ENCODE measurements at regions not wholly inside any gene's neighbourhood (a gene's known extent, or its start where the extent isn't known, plus 50 kb on each side); places are given as distances from the start of the nearest gene placed in this dataset.

GRCh38 chr4:126698224-126698623 is 934.5 kb upstream of the INTU start:
- POLR2A ChIA-PET = no interaction called here
- Mint-ChIP-seq H3K36me3 (ENCODE audit: low read depth) (no peaks in the 10 kb centered on the region), H3K27me3 (no peaks in the 10 kb centered on the region), H3K4me3 (no peak overlapping the region), H3K9me3 (no peaks in the 10 kb centered on the region), H3K27ac (no peak overlapping the region), H3K4me1 (no peaks in the 10 kb centered on the region)
- no peak for DNase-seq
- CTCF ChIA-PET = no interaction called here

GRCh38 chr4:126701756-126702155 is 931.0 kb upstream of the INTU start:
- Mint-ChIP-seq H3K27me3 (no peaks in the 10 kb centered on the region), H3K9me3 (peaks cover 1% of the 10 kb centered on the region), H3K36me3 (ENCODE audit: low read depth) (no peaks in the 10 kb centered on the region), H3K4me1 (no peaks in the 10 kb centered on the region), H3K27ac (no peak overlapping the region), H3K4me3 (no peak overlapping the region)
- no peak for DNase-seq
- ChIA-PET POLR2A (no interaction called here), CTCF (no interaction called here)

- Mint-ChIP-seq H3K27ac (no peak overlapping the region), H3K27me3 (no peaks in the 10 kb centered on the region), H3K4me3 (no peak overlapping the region), H3K9me3 (peaks cover 1% of the 10 kb centered on the region), H3K36me3 (ENCODE audit: low read depth) (no peaks in the 10 kb centered on the region), H3K4me1 (no peaks in the 10 kb centered on the region)
- ChIA-PET CTCF (no interaction called here), POLR2A (no interaction called here)
- no peak for DNase-seq
These were observed 930.0 kb upstream of the INTU start for GRCh38 chr4:126702747-126703146.

DNA sequence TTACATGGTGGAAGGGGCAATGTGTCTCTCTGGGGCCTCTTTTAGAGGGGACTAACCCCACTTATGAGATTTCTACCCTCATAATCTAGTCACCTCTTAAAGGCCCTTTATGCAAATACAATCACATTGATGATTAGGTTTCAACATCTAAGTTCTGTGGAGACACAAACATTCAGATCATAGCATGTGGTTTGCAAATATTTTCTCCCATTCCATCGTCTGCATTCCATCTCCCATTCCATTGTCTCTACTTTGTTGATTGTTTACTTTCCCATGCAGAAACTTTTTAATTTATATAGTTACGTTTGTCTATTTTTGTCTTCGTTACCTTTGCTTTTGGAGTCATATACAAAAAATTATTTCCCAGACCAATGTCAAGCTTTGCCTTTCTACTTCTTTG is 927.5 kb upstream of the INTU start:
- Mint-ChIP-seq H3K27ac (no peak overlapping the region), H3K36me3 (ENCODE audit: low read depth) (no peaks in the 10 kb centered on the region), H3K4me3 (no peak overlapping the region), H3K9me3 (peaks cover 1% of the 10 kb centered on the region), H3K27me3 (no peaks in the 10 kb centered on the region), H3K4me1 (no peaks in the 10 kb centered on the region)
- ChIA-PET CTCF (no interaction called here), POLR2A (no interaction called here)
- DNase-seq = no peak

- ChIA-PET CTCF (no interaction called here), POLR2A (no interaction called here)
- DNase-seq = no peak
- H3K36me3 Mint-ChIP-seq (ENCODE audit: low read depth) = no peaks in the 10 kb centered on the region
- no peaks in the 10 kb centered on the region for H3K27me3 Mint-ChIP-seq
- H3K4me3 Mint-ChIP-seq = no peak overlapping the region
- no peaks in the 10 kb centered on the region for H3K4me1 Mint-ChIP-seq
- no peak overlapping the region for H3K27ac Mint-ChIP-seq
- peaks cover 1% of the 10 kb centered on the region for H3K9me3 Mint-ChIP-seq
These were observed 924.0 kb upstream of the INTU start for GRCh38 chr4:126708716-126709115.

DNA sequence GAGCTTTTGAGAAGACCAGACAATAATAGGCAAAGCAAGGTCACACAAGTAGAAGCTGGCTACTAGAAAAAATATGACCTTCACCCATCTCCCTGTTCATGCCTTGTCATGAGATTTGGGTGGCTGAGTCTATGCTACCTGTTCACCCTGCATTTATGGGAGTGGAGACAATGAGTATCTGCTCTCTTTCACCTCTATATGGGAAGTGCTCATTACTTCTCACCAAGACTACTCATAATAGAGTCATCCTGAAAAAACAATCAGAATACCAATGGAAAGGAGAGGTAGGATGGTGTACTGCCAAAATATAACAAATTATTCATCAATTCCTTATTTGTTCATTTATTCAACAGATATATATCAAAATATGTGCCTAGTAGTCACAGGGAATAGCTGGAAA is 921.8 kb upstream of the INTU start:
- H3K4me1 Mint-ChIP-seq = no peaks in the 10 kb centered on the region
- POLR2A ChIA-PET = no interaction called here
- no peak overlapping the region for H3K4me3 Mint-ChIP-seq
- no peak overlapping the region for H3K27ac Mint-ChIP-seq
- CTCF ChIA-PET = no interaction called here
- no peak for DNase-seq
- no peaks in the 10 kb centered on the region for H3K9me3 Mint-ChIP-seq
- H3K36me3 Mint-ChIP-seq (ENCODE audit: low read depth) = no peaks in the 10 kb centered on the region
- H3K27me3 Mint-ChIP-seq = no peaks in the 10 kb centered on the region

DNA sequence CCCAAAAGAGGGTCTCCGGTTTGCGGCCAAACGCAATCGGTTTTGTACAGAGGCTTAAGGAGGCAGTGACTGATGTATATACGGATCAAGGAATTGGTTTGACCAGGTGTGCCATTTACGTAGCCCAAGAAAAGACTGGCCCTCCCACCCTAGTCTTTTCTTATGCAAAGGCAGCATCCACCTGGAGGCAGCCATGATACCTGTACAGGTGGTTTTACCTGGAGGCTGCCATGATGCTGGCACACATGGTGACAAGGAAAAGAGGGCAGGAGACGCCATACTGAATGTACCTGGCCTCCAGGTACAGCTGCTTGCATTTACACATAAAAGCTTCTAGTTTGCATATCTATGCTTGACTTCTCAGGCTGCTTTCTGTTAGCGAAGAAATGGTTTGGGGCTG is 917.7 kb upstream of the INTU start:
- no peak overlapping the region for H3K27ac Mint-ChIP-seq
- POLR2A ChIA-PET = no interaction called here
- H3K9me3 Mint-ChIP-seq = peaks cover 2% of the 10 kb centered on the region
- no peak for DNase-seq
- H3K36me3 Mint-ChIP-seq (ENCODE audit: low read depth) = no peaks in the 10 kb centered on the region
- no peak overlapping the region for H3K4me3 Mint-ChIP-seq
- H3K27me3 Mint-ChIP-seq = no peaks in the 10 kb centered on the region
- CTCF ChIA-PET = no interaction called here
- no peaks in the 10 kb centered on the region for H3K4me1 Mint-ChIP-seq

GRCh38 chr4:126715681-126716080 is 917.1 kb upstream of the INTU start:
- Mint-ChIP-seq H3K36me3 (ENCODE audit: low read depth) (no peaks in the 10 kb centered on the region), H3K4me3 (no peak overlapping the region), H3K27me3 (no peaks in the 10 kb centered on the region), H3K27ac (no peak overlapping the region), H3K9me3 (peaks cover 2% of the 10 kb centered on the region), H3K4me1 (no peaks in the 10 kb centered on the region)
- no peak for DNase-seq
- ChIA-PET CTCF (no interaction called here), POLR2A (no interaction called here)

- DNase-seq = no peak
- Mint-ChIP-seq H3K27ac (no peak overlapping the region), H3K4me1 (no peaks in the 10 kb centered on the region), H3K27me3 (no peaks in the 10 kb centered on the region), H3K36me3 (ENCODE audit: low read depth) (no peaks in the 10 kb centered on the region), H3K4me3 (no peak overlapping the region), H3K9me3 (peaks cover 2% of the 10 kb centered on the region)
- CTCF ChIA-PET = no interaction called here
- POLR2A ChIA-PET = no interaction called here
These were observed 914.6 kb upstream of the INTU start for GRCh38 chr4:126718136-126718535.

DNA sequence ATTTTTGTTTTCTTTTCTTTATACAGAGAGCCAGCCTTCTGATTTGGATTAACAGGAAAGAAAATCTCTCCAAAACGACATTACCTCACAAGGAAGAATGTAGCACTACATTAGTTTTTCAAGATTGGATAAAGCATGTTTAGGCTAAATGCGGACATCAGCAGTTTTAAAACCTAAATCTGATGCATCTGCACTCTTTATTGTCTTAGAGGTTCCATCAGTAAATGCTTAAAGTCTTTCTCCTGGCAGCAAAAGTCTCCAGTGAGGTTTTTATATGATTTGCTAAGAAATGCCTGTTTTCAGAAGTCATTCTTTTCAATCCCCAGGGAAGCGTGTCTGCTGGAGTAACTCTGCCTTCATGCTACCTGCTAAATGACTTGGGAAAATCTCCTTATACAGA is 912.9 kb upstream of the INTU start:
- Mint-ChIP-seq H3K4me1 (no peaks in the 10 kb centered on the region), H3K27me3 (no peaks in the 10 kb centered on the region), H3K27ac (no peak overlapping the region), H3K4me3 (no peak overlapping the region), H3K36me3 (ENCODE audit: low read depth) (no peaks in the 10 kb centered on the region), H3K9me3 (peaks cover 2% of the 10 kb centered on the region)
- ChIA-PET CTCF (no interaction called here), POLR2A (no interaction called here)
- DNase-seq = no peak

- ChIA-PET POLR2A (no interaction called here), CTCF (no interaction called here)
- no peak for DNase-seq
- Mint-ChIP-seq H3K4me1 (no peaks in the 10 kb centered on the region), H3K9me3 (no peaks in the 10 kb centered on the region), H3K27ac (no peak overlapping the region), H3K27me3 (no peaks in the 10 kb centered on the region), H3K36me3 (ENCODE audit: low read depth) (no peaks in the 10 kb centered on the region), H3K4me3 (no peak overlapping the region)
These were observed 906.9 kb upstream of the INTU start for GRCh38 chr4:126725906-126726305.

- no peak for DNase-seq
- no peak overlapping the region for H3K4me3 Mint-ChIP-seq
- H3K27me3 Mint-ChIP-seq = no peaks in the 10 kb centered on the region
- CTCF ChIA-PET = no interaction called here
- H3K4me1 Mint-ChIP-seq = no peaks in the 10 kb centered on the region
- no peaks in the 10 kb centered on the region for H3K9me3 Mint-ChIP-seq
- POLR2A ChIA-PET = no interaction called here
- no peaks in the 10 kb centered on the region for H3K36me3 Mint-ChIP-seq (ENCODE audit: low read depth)
- H3K27ac Mint-ChIP-seq = no peak overlapping the region
These were observed 905.3 kb upstream of the INTU start for GRCh38 chr4:126727461-126727860.

- CTCF ChIA-PET = no interaction called here
- H3K27me3 Mint-ChIP-seq = no peaks in the 10 kb centered on the region
These were observed 901.7 kb upstream of the INTU start for GRCh38 chr4:126731062-126731461.

GRCh38 chr4:126733301-126733700 is 899.5 kb upstream of the INTU start:
- Mint-ChIP-seq H3K4me3 (no peak overlapping the region), H3K9me3 (no peaks in the 10 kb centered on the region), H3K4me1 (no peaks in the 10 kb centered on the region), H3K27me3 (no peaks in the 10 kb centered on the region), H3K36me3 (ENCODE audit: low read depth) (no peaks in the 10 kb centered on the region), H3K27ac (no peak overlapping the region)
- CTCF ChIA-PET = no interaction called here
- no peak for DNase-seq
- POLR2A ChIA-PET = no interaction called here

More at GRCh38 chr4:126731062-126731461, 901.7 kb upstream of the INTU start:
- no peak overlapping the region for H3K4me3 Mint-ChIP-seq
- no peak overlapping the region for H3K27ac Mint-ChIP-seq
- DNase-seq = no peak
- H3K36me3 Mint-ChIP-seq (ENCODE audit: low read depth) = no peaks in the 10 kb centered on the region
- POLR2A ChIA-PET = no interaction called here
- no peaks in the 10 kb centered on the region for H3K9me3 Mint-ChIP-seq
- no peaks in the 10 kb centered on the region for H3K4me1 Mint-ChIP-seq

DNA sequence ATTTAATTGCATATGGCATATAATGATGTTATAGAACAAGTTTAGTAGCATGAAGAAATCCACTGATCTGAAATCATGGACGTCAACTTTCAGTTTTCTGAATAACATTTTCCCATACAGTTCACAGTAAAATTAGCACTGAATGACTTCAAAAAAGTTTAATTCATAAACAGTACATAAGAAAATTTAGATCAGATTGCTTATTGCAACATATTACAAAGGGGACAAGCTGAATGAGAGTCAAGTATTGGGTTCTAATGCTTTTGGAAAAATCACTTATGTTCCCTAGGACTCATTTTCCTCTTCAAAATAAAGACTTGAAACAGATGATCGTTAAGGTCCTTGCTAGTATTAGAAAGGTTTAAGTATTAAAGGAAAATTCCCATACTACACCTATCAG is 898.3 kb upstream of the INTU start:
- Mint-ChIP-seq H3K36me3 (ENCODE audit: low read depth) (no peaks in the 10 kb centered on the region), H3K4me3 (no peak overlapping the region), H3K9me3 (no peaks in the 10 kb centered on the region), H3K4me1 (no peaks in the 10 kb centered on the region), H3K27me3 (no peaks in the 10 kb centered on the region), H3K27ac (no peak overlapping the region)
- no peak for DNase-seq
- ChIA-PET POLR2A (no interaction called here), CTCF (no interaction called here)

Measured in activated CD4-positive, alpha-beta memory T cell treated with anti-CD3 and anti-CD28 coated beads, Interleukin-2, amount 10 ng/mL, durations not matched to agents 7 days and 5 days (primary cell).